ENCODE measurements at regions not wholly inside any gene's neighbourhood (a gene's known extent, or its start where the extent isn't known, plus 50 kb on each side); places are given as distances from the start of the nearest gene placed in this dataset.

DNA sequence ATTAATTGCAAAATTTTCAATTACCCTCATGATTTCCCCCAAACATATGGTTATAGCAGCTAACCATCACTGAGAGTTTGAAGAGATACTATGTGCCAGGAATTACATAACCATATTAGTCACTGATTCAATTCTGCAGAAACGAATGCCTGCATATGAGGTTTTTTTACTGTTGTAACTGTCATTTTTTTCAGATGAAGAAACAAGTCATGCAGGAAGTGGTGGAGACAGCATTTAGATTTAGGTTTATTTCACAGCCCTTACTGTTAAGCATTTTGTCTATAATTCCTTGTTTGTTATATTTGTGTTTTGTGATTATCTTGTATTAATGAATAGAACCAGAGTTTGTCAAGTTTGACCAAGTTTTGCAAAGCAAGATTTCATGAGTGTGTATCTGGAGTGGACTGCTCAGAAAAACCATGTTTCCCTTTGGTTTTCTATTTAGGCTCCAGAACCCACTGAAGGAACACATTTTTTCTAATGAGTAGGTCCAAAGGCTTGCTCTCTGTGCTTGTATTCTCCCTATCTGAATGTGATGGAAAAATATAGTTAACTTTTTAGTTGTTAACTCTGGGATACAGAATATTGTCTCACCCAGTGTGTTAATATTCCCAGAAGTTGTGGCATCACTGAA lies 308.5 kb upstream of the ADAMTS5 start:
- TF ChIP-seq, protein P1, sequence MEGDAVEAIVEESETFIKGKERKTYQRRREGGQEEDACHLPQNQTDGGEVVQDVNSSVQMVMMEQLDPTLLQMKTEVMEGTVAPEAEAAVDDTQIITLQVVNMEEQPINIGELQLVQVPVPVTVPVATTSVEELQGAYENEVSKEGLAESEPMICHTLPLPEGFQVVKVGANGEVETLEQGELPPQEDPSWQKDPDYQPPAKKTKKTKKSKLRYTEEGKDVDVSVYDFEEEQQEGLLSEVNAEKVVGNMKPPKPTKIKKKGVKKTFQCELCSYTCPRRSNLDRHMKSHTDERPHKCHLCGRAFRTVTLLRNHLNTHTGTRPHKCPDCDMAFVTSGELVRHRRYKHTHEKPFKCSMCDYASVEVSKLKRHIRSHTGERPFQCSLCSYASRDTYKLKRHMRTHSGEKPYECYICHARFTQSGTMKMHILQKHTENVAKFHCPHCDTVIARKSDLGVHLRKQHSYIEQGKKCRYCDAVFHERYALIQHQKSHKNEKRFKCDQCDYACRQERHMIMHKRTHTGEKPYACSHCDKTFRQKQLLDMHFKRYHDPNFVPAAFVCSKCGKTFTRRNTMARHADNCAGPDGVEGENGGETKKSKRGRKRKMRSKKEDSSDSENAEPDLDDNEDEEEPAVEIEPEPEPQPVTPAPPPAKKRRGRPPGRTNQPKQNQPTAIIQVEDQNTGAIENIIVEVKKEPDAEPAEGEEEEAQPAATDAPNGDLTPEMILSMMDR (IDR thresholded peaks at IDR 0.05) = no peak
- Mint-ChIP-seq H3K27me3 (ENCODE audit: low read depth in 3 of 3) (no peaks in the 10 kb centered on the region), H3K27ac (peak overlapping the region in 5 of 7 donors; percentile 17 to 88 (median 75)), H3K9me3 (peaks cover 2 to 11% (median 7%) of the 10 kb centered on the region in 7 donors), H3K36me3 (no peaks in the 10 kb centered on the region), H3K4me1 (peaks cover 16% of the 10 kb centered on the region), H3K4me3 (no peak overlapping the region)
- peak in 2 of 3 donors; percentile 21 to 27 for DNase-seq
- Histone ChIP-seq H3K9ac (ENCODE audit: insufficient read depth, low read length, poor library complexity, severe bottlenecking) (no peak overlapping the region), H3K27ac (ENCODE audit: low read depth in 1 of 2, low read length in 2 of 2) (no peak overlapping the region), H3K79me2 (ENCODE audit: insufficient read depth, low read length) (no peaks in the 10 kb centered on the region), H3K4me1 (ENCODE audit: control insufficient read depth in 1 of 2, insufficient read depth in 2 of 2, low read length in 2 of 2) (peaks cover 0 to 8% of the 10 kb centered on the region in 2 donors), H3K9me3 (replicated peaks in 1 of 2; ENCODE audit: control insufficient read depth in 1 of 2, insufficient read depth in 1 of 2, low read length in 2 of 2) (peaks cover 0 to 4% of the 10 kb centered on the region in 2 donors), H3K27me3 (ENCODE audit: control insufficient read depth in 2 of 2, insufficient read depth in 2 of 2, low read length in 2 of 2) (no peaks in the 10 kb centered on the region), H2AFZ (ENCODE audit: insufficient read depth, low read depth, low read length, poor library complexity, severe bottlenecking) (no peak overlapping the region), H3K4me3 (replicated peaks in 1 of 3; ENCODE audit: low read depth in 2 of 3, low read length in 3 of 3) (no peak overlapping the region), H4K20me1 (ENCODE audit: insufficient read depth, low read length) (no peaks in the 10 kb centered on the region), H3K4me2 (replicated peaks; ENCODE audit: extremely low read depth, low read length, poor library complexity, severe bottlenecking) (no peak overlapping the region), H3K36me3 (replicated peaks in 1 of 2; ENCODE audit: control insufficient read depth in 1 of 2, insufficient read depth in 2 of 2, low read length in 2 of 2) (no peaks in the 10 kb centered on the region)
- intact Hi-C loops (cut with micrococcal nuclease) = no loop called here
- no CpG with 5 or more reads among the region's 1 CpG for WGBS (ENCODE audit: insufficient coverage)

DNA sequence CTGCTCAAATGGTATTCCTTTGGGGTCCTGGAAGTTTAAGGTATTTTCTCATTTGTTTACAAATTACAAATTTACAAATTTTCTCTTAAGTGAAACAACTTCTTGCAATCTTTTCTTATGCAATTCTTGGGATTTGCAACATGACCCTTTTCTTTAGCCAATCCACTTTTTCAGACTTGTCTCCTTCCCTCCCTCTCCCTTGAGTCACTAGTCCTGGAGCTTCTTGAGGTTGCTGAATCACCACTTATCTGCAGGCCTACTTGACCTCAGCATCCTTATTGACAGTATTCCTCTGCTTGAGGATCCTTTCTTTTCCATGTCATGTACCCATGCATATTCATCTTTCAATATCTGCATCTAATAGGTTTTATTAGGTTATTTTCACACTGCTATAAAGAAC lies 302.8 kb upstream of the ADAMTS5 start:
- Histone ChIP-seq H4K20me1 (ENCODE audit: insufficient read depth, low read length) (no peaks in the 10 kb centered on the region), H3K36me3 (replicated peaks in 1 of 2; ENCODE audit: control insufficient read depth in 1 of 2, insufficient read depth in 2 of 2, low read length in 2 of 2) (no peaks in the 10 kb centered on the region), H3K79me2 (ENCODE audit: insufficient read depth, low read length) (no peaks in the 10 kb centered on the region), H3K4me3 (replicated peaks in 1 of 3; ENCODE audit: low read depth in 2 of 3, low read length in 3 of 3) (no peak overlapping the region), H3K9me3 (replicated peaks in 1 of 2; ENCODE audit: control insufficient read depth in 1 of 2, insufficient read depth in 1 of 2, low read length in 2 of 2) (no peaks in the 10 kb centered on the region), H3K4me2 (replicated peaks; ENCODE audit: extremely low read depth, low read length, poor library complexity, severe bottlenecking) (no peak overlapping the region), H3K9ac (ENCODE audit: insufficient read depth, low read length, poor library complexity, severe bottlenecking) (no peak overlapping the region), H2AFZ (ENCODE audit: insufficient read depth, low read depth, low read length, poor library complexity, severe bottlenecking) (no peak overlapping the region), H3K27me3 (ENCODE audit: control insufficient read depth in 2 of 2, insufficient read depth in 2 of 2, low read length in 2 of 2) (no peaks in the 10 kb centered on the region), H3K4me1 (ENCODE audit: control insufficient read depth in 1 of 2, insufficient read depth in 2 of 2, low read length in 2 of 2) (no peaks in the 10 kb centered on the region), H3K27ac (ENCODE audit: low read depth in 1 of 2, low read length in 2 of 2) (no peak overlapping the region)
- H3K27me3 Mint-ChIP-seq (ENCODE audit: low read depth in 3 of 3) = no peaks in the 10 kb centered on the region
- intact Hi-C loops (cut with micrococcal nuclease) = no loop called here
- H3K4me1 Mint-ChIP-seq = peaks cover 8% of the 10 kb centered on the region
- DNase-seq = peak in 2 of 3 donors; percentile 2 to 16
- peaks cover 0 to 6% (median 2%) of the 10 kb centered on the region in 7 donors for H3K9me3 Mint-ChIP-seq
- H3K4me3 Mint-ChIP-seq = no peak overlapping the region
- H3K36me3 Mint-ChIP-seq = no peaks in the 10 kb centered on the region
- TF ChIP-seq, protein P1 (IDR thresholded peaks at IDR 0.05) = no peak
- peak overlapping the region in 3 of 7 donors; percentile 64 to 84 (median 77) for H3K27ac Mint-ChIP-seq
